KBM-7 (cell line): ENCODE measurements at regions not wholly inside any gene's neighbourhood (a gene's known extent, or its start where the extent isn't known, plus 50 kb on each side); places are given as distances from the start of the nearest gene placed in this dataset.

Source experiments
- DNase-seq: peaks from one replicate; pipeline ENCODE4 v3.0.0-alpha.2; 2015
- in situ Hi-C: fragments of 300-500 bp; cut with MboI; formaldehyde crosslinking; loops from 2 replicates; pipeline ENCODE4 v1.14.3; 2020; ENCODE audit warnings: low sequenced_read_pairs, low pct_unique_long_range_greater_than_20kb, mixed read lengths

- DNase-seq = no peak
- in situ Hi-C loops = no loop called here
Measured at GRCh38 chr11:23124249-23124648, 264.0 kb upstream of the CCDC179 start.

- no peak for DNase-seq
- in situ Hi-C loops = no loop called here
Measured at GRCh38 chr11:23124996-23125395, 264.7 kb upstream of the CCDC179 start.

- in situ Hi-C loops = no loop called here
- no peak for DNase-seq
Measured at GRCh38 chr11:23127706-23128105, 267.4 kb upstream of the CCDC179 start.

- in situ Hi-C loops = no loop called here
Measured at GRCh38 chr11:23134627-23135026, 274.4 kb upstream of the CCDC179 start.

GRCh38 chr11:23138761-23139160, 278.5 kb upstream of the CCDC179 start:
- in situ Hi-C loops = no loop called here
- DNase-seq = no peak

More at GRCh38 chr11:23134627-23135026, 274.4 kb upstream of the CCDC179 start:
- no peak for DNase-seq

- in situ Hi-C loops = no loop called here
- DNase-seq = no peak
Measured at GRCh38 chr11:23143022-23143421, 282.7 kb upstream of the CCDC179 start.

GRCh38 chr11:23151819-23152218, 291.5 kb upstream of the CCDC179 start:
- in situ Hi-C loops = no loop called here
- no peak for DNase-seq

- DNase-seq = no peak
- in situ Hi-C loops = no loop called here
Measured at GRCh38 chr11:23155503-23155902, 295.2 kb upstream of the CCDC179 start.

- DNase-seq = no peak
- in situ Hi-C loops = no loop called here
Measured at GRCh38 chr11:23164022-23164421, 303.7 kb upstream of the CCDC179 start.

GRCh38 chr11:23166376-23166775, 306.1 kb upstream of the CCDC179 start:
- in situ Hi-C loops = no loop called here
- no peak for DNase-seq

- no peak for DNase-seq
- in situ Hi-C loops = no loop called here
Measured at GRCh38 chr11:23179609-23180008, 319.3 kb upstream of the CCDC179 start.

GRCh38 chr11:23181022-23181807, 320.9 kb upstream of the CCDC179 start:
- peak; percentile 16 for DNase-seq
- in situ Hi-C loops = no loop called here

- in situ Hi-C loops = no loop called here
- no peak for DNase-seq
Measured at GRCh38 chr11:23192256-23192655, 332.0 kb upstream of the CCDC179 start.

GRCh38 chr11:23201936-23202522, 341.8 kb upstream of the CCDC179 start:
- DNase-seq = no peak
- in situ Hi-C loops = no loop called here

- in situ Hi-C loops = no loop called here
- no peak for DNase-seq
Measured at GRCh38 chr11:23202611-23203010, 342.3 kb upstream of the CCDC179 start.

- DNase-seq = no peak
- in situ Hi-C loops = no loop called here
Measured at GRCh38 chr11:23205156-23205871, 345.0 kb upstream of the CCDC179 start.

- DNase-seq = no peak
- in situ Hi-C loops = no loop called here
Measured at GRCh38 chr11:23206741-23207336, 346.6 kb upstream of the CCDC179 start.

- no peak for DNase-seq
- in situ Hi-C loops = no loop called here
Measured at GRCh38 chr11:23211221-23211620, 350.9 kb upstream of the CCDC179 start.

GRCh38 chr11:23212807-23213206, 352.5 kb upstream of the CCDC179 start:
- in situ Hi-C loops = no loop called here
- DNase-seq = no peak

GRCh38 chr11:23217072-23217471, 356.8 kb upstream of the CCDC179 start:
- in situ Hi-C loops = no loop called here

More at GRCh38 chr11:23217072-23217471, 356.8 kb upstream of the CCDC179 start:
- DNase-seq = no peak
